ENCODE measurements at regions not wholly inside any gene's neighbourhood (a gene's known extent, or its start where the extent isn't known, plus 50 kb on each side); places are given as distances from the start of the nearest gene placed in this dataset.
"Not testable (repeated sequence)": the region's sequence is repeated elsewhere in the genome, so short reads cannot be mapped to it uniquely, and the experiment has no call there.

GRCh38 chr2:144650907-144651306 is 131.0 kb upstream of the ZEB2 start:
- in situ Hi-C loops (cut with HindIII; ENCODE audit: low pct_ligation_motif_present, low pct_unique_long_range_greater_than_20kb, low sequenced_read_pairs): no loop called here
- no peak for DNase-seq

- in situ Hi-C loops (cut with HindIII; ENCODE audit: low pct_ligation_motif_present, low pct_unique_long_range_greater_than_20kb, low sequenced_read_pairs): no loop called here
- DNase-seq: no peak
Observed at GRCh38 chr2:144648837-144649465, 129.0 kb upstream of the ZEB2 start.

DNA sequence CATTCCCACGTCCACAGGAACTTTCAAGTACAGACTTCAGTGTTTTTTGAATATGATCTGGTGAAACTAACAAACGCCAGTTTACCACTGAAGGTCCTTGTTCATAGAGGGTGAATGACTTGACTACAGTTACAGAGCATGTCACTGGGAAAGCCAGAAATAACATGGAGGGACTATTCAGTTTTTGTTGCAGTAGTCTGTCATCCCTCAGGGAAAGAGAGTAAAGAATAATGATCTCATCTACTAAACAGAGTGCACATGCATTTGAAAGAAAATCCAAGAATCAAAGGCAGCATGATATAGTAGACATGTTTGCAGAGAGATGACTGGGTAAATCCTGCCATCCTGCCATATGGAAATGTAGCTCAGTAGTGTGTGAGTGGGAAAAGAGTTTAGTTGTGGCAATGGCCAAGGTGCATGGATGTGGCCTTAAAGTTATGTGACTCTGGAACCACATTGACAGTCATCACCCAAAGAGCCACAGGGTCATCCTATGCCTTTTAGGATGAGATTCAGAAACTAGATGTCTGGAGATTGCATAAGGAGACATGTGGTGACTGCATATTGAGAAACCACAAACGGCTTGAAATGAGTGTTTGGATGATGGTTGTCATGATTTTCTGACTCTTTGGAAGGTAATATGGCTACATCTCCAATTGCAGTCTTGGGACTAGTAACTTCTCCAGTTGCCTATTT is 125.3 kb upstream of the ZEB2 start:
- no peak for DNase-seq
- in situ Hi-C loops (cut with HindIII; ENCODE audit: low pct_ligation_motif_present, low pct_unique_long_range_greater_than_20kb, low sequenced_read_pairs): no loop called here

DNA sequence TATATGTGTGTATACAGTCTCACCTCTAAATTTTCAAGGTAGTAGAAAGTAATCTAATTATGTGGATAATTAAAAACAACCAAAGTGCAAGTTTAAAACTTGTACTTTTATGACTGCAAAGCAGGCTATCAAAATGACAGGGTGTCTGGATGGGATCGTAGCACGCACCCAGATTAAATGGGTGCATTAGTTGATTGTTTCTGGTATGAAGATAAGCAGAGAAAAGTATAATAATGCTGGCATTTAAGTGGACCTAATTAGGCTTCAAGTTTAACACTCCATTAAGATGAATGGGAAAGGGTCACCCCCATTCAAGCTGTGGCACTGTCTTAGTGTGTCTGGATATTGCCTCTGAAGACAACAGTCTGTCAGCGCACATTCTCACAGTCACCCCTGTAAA is 124.6 kb upstream of the ZEB2 start:
- DNase-seq: no peak
- in situ Hi-C loops (cut with HindIII; ENCODE audit: low pct_ligation_motif_present, low pct_unique_long_range_greater_than_20kb, low sequenced_read_pairs): no loop called here

- no peak for DNase-seq
- in situ Hi-C loops (cut with HindIII; ENCODE audit: low pct_ligation_motif_present, low pct_unique_long_range_greater_than_20kb, low sequenced_read_pairs): no loop called here
Observed at GRCh38 chr2:144643537-144644336, 123.8 kb upstream of the ZEB2 start.

- no peak for DNase-seq
- in situ Hi-C loops (cut with HindIII; ENCODE audit: low pct_ligation_motif_present, low pct_unique_long_range_greater_than_20kb, low sequenced_read_pairs): no loop called here
Observed at GRCh38 chr2:144642856-144643255, 122.9 kb upstream of the ZEB2 start.

- in situ Hi-C loops (cut with HindIII; ENCODE audit: low pct_ligation_motif_present, low pct_unique_long_range_greater_than_20kb, low sequenced_read_pairs): no loop called here
- no peak for DNase-seq
Observed at GRCh38 chr2:144642131-144642530, 122.2 kb upstream of the ZEB2 start.

DNA sequence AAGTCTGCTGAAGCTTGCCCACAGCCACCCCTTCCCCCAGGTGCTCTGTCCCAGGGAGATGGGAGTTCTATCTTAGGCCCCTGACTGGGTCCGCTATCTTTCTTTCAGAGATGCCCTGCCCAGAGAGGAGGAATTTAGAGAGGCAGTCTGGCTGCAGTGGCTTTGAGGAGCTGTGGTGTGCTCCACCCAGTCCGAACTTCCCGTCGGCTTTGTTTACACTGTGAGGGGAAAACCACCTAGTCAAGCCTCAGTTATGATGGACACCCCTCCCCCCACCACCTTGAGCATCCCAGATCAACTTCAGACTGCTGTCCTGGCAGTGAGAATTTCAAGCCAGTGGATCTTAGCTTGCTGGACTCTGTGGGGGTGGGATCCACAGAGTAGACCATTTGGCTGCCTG is 118.3 kb upstream of the ZEB2 start:
- DNase-seq; in situ Hi-C loops (cut with HindIII; ENCODE audit: low pct_ligation_motif_present, low pct_unique_long_range_greater_than_20kb, low sequenced_read_pairs): not testable (repeated sequence)

GRCh38 chr2:144636860-144637259 is 116.9 kb upstream of the ZEB2 start:
- in situ Hi-C loops (cut with HindIII; ENCODE audit: low pct_ligation_motif_present, low pct_unique_long_range_greater_than_20kb, low sequenced_read_pairs); DNase-seq: not testable (repeated sequence)

DNA sequence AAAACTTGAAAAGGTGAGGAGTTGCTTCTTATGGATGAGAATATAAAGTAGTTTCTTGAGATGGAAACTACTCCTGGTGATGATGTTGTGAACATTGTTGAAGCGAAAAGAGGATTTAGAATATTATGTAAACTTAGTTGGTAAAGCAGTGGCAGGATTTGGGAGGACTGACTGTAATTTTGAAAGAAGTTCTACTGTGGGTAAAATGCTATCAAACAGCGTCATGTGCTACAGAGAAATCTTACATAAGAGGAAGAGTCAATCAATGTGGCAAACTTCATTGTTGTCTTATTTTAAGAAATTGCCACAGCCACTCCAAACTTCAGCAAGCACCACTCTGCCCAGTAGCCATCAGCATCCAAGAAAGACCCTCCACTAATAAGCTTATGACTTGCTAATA is 112.9 kb upstream of the ZEB2 start:
- in situ Hi-C loops (cut with HindIII; ENCODE audit: low pct_ligation_motif_present, low pct_unique_long_range_greater_than_20kb, low sequenced_read_pairs): no loop called here
- DNase-seq: no peak

GRCh38 chr2:144631636-144632035 is 111.7 kb upstream of the ZEB2 start:
- in situ Hi-C loops (cut with HindIII; ENCODE audit: low pct_ligation_motif_present, low pct_unique_long_range_greater_than_20kb, low sequenced_read_pairs): no loop called here
- DNase-seq: no peak

- in situ Hi-C loops (cut with HindIII; ENCODE audit: low pct_ligation_motif_present, low pct_unique_long_range_greater_than_20kb, low sequenced_read_pairs): no loop called here
- peak; percentile 12 for DNase-seq
Observed at GRCh38 chr2:144630459-144631215, 110.7 kb upstream of the ZEB2 start.

- no peak for DNase-seq
- in situ Hi-C loops (cut with HindIII; ENCODE audit: low pct_ligation_motif_present, low pct_unique_long_range_greater_than_20kb, low sequenced_read_pairs): no loop called here
Observed at GRCh38 chr2:144629935-144630334, 110.0 kb upstream of the ZEB2 start.

DNA sequence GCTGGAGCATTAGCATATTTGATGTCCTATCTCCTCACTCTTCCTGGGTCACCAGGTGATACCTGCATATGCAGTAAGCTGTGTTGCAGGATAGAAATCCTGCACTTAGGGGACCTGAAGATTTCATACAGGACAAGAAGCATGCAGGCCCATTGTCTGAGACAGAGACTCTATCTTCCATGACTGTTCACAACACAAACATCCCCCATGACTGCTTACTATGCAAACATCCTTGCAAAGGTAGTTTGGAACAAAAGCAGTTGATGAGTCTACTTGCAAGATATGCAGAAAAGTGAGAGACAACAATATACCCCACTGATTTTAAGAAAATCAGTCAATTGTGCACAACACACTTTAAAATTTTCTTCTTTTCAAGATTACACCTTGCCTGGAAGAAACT is 108.6 kb upstream of the ZEB2 start:
- DNase-seq: no peak
- in situ Hi-C loops (cut with HindIII; ENCODE audit: low pct_ligation_motif_present, low pct_unique_long_range_greater_than_20kb, low sequenced_read_pairs): no loop called here

- DNase-seq: no peak
- in situ Hi-C loops (cut with HindIII; ENCODE audit: low pct_ligation_motif_present, low pct_unique_long_range_greater_than_20kb, low sequenced_read_pairs): no loop called here
Observed at GRCh38 chr2:144625626-144626025, 105.7 kb upstream of the ZEB2 start.

DNA sequence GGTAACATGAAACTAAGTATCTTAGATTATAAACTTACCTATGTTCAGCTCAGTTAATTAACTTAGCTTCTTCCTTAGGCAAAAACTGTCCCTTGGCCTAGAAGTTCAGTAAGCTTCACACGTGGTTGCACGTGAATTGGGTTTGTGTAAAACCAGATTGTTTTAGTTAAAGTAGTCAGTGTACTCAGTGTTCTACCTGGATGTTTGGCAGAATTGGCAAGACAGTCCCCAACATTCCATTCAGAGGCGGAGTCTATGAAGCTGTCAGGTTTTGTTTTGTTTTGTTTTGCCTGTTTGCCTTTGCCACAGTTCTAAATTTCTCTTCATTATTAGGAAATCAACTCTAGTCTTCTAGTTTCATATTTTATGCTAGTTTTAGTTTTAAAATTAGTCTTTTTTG is 105.3 kb upstream of the ZEB2 start:
- DNase-seq: no peak
- in situ Hi-C loops (cut with HindIII; ENCODE audit: low pct_ligation_motif_present, low pct_unique_long_range_greater_than_20kb, low sequenced_read_pairs): no loop called here

DNA sequence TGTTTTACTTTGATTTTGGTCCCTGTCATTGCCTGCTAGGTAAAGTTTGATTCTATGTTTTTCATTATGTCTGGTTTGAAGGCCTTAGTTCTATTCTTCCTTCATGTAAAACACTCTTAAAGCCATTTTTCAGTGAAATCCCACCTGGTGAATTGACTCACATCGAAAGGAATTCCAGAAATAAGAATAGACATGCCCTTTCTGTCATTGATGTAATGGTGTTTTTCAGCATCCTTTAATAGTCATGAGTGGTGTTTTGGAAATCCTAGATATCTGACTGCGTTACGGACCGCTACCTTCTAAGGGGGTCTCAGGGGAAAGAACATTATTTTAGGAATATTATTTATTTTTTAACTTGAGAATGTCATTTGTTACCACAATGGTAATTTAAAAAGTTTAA is 104.5 kb upstream of the ZEB2 start:
- in situ Hi-C loops (cut with HindIII; ENCODE audit: low pct_ligation_motif_present, low pct_unique_long_range_greater_than_20kb, low sequenced_read_pairs): no loop called here
- no peak for DNase-seq

DNA sequence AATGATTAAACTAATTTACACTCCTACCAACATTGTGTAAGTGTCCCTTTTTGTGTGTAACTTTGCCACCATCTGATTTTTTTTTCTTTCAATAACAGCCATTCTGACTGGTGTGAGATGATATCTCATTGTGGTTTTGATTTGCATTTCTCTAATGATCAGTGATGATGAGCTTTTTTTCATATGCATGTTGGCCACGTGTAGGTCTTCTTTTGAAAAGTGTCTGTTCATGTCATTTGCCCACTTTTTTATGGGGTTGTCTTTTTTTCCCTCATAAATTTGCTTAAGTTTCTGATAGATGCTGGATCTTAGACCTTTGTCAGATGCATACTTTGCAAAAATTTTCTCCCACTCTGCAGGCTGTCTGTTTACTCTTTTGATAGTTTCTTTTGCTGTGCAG is 102.5 kb upstream of the ZEB2 start:
- in situ Hi-C loops (cut with HindIII; ENCODE audit: low pct_ligation_motif_present, low pct_unique_long_range_greater_than_20kb, low sequenced_read_pairs); DNase-seq: not testable (repeated sequence)

DNA sequence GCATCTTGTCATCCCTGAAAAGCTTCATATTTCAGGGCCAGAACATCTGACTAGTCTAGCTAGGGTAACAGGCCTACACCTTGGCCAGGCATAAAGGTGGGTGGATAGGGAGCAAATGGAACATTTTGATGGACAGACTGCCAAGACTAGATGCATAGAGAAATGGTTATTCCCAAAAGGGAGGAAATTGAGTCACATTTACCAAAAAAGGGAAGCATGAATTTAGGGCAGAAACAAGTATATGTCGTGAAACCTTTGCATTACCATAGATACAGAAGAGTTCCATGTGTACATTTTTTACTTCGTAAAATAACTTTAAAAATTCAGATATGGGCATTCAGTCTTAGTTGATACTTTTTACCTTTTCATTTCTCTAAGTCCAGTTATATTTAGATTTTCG is 101.3 kb upstream of the ZEB2 start:
- DNase-seq: no peak
- in situ Hi-C loops (cut with HindIII; ENCODE audit: low pct_ligation_motif_present, low pct_unique_long_range_greater_than_20kb, low sequenced_read_pairs): no loop called here
